ENCODE measurements at regions not wholly inside any gene's neighbourhood (a gene's known extent, or its start where the extent isn't known, plus 50 kb on each side); places are given as distances from the start of the nearest gene placed in this dataset.
"Not testable (repeated sequence)": the region's sequence is repeated elsewhere in the genome, so short reads cannot be mapped to it uniquely, and the experiment has no call there.

- FAIRE-seq (no peak), DNase-seq (ENCODE audit: insufficient read length, low spot score) (no peak)
These were observed 157.1 kb downstream of the PHLDA1 start for GRCh38 chr12:75874441-75874840.

DNA sequence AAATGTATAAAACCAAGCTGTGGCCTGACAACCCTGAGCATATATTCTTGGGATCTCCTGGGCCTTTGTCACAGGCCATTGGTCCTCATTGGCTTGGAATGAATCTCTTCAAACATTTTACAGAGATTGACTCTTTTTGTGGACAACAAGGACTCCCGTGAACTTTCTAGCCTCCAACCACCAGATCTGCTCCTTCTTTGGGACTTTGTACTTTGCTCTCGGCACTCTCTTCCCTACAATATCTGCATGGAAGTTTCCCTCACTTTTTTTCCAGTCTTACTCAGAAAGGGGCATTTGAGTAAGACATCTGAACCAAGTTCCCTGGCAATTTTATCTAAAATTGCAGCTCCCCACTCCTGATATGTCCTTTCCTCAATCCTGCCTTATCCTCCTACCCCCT lies 158.8 kb downstream of the PHLDA1 start:
- DNase-seq (ENCODE audit: insufficient read length, low spot score) (no peak), FAIRE-seq (no peak)

- FAIRE-seq: no peak
- DNase-seq (ENCODE audit: insufficient read length, low spot score): no peak
These were observed 160.7 kb downstream of the PHLDA1 start for GRCh38 chr12:75870878-75871277.

GRCh38 chr12:75868501-75868900 lies 163.1 kb downstream of the PHLDA1 start:
- FAIRE-seq (no peak), DNase-seq (ENCODE audit: insufficient read length, low spot score) (no peak)

DNA sequence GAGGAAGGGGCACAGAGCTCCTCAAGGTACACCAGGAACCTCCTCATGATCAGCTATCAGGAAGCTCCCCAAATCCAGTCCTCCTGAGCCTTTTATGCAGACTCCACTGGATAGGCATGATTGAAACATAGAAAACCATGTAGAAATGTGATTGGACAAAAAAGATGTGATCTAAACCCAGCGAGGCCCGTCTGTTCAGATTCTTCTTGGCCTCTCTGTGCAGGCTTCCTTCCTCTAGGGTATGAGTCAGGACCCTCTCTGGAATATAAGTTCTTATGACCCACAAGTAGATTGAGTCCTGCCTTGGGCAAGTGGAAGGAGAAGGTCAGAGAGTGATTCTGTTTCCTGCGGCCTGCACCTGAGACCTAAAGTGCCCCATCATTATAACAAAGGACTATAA lies 166.3 kb downstream of the PHLDA1 start:
- FAIRE-seq (no peak), DNase-seq (ENCODE audit: insufficient read length, low spot score) (no peak)

DNA sequence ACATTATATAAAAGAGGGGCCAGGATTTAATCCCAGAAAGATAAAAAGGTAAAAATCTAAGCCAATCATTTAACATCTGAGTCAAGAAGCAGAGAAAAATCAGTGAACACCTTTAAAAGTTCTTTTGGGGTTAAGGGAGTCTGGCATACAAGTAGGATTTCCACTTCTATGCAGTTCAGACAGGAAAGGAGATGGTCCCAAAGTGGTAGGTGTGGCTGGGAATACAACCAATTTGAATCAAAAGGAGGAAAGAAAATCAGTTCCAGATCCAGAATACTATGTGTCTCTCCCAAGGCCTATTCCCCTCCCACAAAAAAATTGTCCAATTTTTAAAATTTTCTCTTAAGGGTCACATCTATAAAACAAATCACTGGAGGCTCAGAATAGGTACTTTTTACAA lies 167.4 kb downstream of the PHLDA1 start:
- DNase-seq (ENCODE audit: insufficient read length, low spot score) (no peak), FAIRE-seq (no peak)

DNA sequence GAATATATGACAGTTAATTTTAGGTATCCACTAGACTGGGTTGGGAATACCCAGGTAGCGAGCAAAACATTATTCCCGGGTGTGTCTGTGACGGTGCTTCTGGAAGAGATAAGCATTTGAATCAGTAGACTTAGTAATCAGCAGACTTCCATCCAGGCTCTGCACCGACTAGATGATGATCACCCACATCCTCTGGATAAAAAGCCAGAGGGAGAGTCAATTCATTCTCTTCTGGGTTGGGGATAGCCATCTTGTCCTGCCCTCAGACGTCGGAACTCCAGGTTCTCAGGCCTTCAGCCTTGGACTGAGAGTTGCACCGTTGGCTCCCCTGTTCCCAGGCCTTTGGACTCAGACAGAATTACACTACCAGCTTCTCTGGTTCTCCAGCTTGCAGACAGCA lies 168.0 kb downstream of the PHLDA1 start:
- FAIRE-seq (no peak), DNase-seq (ENCODE audit: insufficient read length, low spot score) (no peak)

DNA sequence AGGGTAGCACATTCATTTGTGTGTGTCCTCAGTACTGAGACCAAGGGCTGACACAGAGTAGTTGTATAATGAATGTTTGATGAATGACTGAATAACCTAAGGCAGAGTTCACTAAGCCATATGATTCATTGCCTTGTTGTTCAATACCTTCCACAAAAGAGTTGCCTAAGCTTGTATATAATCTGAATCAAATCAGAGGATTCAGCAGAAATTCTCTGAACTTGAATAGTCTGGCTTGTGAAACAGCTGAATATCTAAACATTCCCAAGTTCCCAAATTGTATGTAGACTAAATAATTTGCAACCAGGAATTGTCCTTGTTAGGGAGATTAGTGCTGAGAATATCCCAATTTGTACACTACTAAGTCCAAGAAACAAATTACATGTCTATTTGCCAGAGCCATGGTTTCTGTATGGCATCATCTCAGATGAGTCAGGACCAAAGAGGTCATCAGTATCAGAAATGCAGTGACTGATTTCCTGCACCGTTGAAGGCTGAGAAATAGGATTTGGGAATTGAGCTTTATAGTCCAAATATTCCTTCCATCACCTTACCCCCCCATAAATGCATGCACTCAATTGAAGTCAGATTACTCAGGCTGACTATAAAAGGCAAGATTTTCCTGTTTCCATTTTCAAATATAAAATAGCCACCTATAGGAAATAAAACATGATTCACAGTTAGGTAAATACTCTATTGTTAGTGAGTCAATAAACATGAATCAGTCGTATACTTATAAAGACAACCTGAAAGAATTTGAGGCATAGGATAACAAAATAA lies 168.7 kb downstream of the PHLDA1 start:
- FAIRE-seq (no peak), DNase-seq (ENCODE audit: insufficient read length, low spot score) (peak; percentile 34)

DNA sequence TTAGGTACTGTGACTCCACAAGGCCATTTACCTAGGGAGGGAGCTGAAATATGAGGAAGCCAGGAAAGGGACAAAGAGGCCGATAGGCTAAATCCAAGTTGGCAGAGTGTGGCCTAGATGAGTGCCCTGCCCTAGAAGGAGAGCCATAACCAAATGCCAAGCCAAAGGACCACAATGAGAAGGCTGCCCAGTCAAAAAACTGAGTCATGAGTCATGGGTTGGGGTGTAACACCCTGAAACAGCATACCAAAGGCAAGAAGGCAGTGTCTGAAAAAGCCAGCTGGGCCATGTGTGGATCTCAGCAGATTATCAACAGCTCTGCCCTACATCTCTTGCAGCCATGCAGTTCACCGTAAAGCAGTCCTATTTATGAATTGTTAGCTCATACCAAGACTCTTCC lies 171.7 kb downstream of the PHLDA1 start:
- no peak for FAIRE-seq
- no peak for DNase-seq (ENCODE audit: insufficient read length, low spot score)

DNA sequence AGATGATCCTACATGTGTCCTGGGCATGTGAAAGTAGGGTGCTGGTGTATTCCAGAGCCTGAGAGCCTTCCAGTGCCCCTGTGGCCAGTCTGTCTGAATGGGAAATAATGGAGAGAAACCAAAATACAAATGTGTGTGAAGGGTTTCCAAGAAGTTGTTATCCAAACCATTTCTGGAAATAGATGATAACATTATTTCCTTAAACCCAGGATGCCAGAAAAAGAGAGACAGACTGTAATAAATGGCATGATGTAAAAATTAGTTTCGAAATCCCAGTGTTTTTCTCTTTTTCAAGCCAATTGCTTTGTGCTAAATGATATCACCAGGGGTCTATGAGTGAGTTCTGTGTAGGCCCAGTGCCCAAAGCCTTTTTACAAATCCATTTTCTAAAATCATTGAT lies 175.3 kb downstream of the PHLDA1 start:
- DNase-seq (ENCODE audit: insufficient read length, low spot score) (no peak), FAIRE-seq (no peak)

DNA sequence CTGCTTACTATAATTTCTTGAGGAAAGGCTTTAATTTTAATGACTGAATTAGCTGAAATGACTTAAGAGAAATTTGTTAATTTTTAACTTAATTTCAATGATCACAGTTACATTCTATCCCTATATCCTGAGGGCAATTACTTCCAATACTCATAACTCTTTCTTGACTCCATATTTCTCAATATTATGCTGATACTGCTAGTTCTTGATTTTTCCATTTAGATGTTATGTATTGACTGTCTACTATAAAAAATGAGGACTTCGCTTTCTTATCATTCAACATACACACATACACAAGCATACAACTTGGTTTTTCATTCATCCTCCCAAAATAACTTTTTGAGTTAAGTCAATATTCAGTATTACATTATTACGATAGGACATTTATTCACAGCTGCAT lies 176.2 kb downstream of the PHLDA1 start:
- DNase-seq (ENCODE audit: insufficient read length, low spot score) (no peak), FAIRE-seq (no peak)

DNA sequence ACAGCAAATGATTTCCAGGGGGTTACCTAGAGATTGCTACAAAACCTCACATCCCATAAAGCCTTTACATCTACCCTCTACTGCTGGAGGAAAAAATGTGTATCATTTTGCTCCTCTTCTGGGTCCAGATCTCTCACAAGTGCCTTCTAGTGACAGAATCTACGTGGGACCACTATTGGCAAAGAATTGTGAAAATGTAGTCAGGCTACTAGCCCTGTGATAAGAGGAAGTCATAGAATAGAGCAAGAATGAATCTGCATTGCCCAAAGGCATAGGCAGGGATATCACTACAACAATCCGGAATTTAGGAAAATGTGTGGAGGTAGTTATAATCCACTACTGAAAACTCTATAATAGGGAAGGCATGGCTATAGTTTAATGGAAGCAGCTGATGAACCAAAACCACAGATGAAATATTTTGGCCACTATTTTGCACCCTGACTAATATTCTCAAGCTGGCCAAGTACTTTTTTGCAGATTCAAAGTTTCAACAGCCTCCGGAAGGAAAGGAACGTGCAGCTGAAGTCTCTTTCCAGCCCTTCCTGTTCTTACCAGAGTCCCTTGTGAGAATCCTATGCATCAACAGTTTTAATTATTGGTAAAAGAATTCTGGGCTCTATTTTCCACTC lies 176.8 kb downstream of the PHLDA1 start:
- DNase-seq (ENCODE audit: insufficient read length, low spot score) (no peak), FAIRE-seq (no peak)

DNA sequence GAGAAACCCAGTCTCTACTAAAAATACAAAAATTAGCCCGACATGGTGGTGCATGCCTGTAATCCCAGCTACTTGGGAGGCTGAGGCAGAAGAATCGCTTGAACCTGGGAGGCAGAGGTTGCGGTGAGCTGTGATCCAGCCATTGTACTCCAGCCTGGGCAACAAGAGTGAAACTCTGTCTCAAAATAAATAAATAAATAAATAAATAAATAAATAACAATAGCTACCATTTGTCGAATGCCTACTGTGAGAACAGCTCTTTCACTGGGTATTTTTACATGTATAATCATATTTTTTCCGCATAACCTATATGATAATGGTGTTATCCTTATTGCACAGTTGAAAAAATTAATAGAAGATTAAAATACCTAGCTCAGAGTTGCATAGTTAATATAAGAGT lies 177.4 kb downstream of the PHLDA1 start:
- not testable (repeated sequence) for FAIRE-seq

GRCh38 chr12:75853626-75854025 lies 177.9 kb downstream of the PHLDA1 start:
- FAIRE-seq (no peak), DNase-seq (ENCODE audit: insufficient read length, low spot score) (no peak)

More for the DNA sequence above, 177.4 kb downstream of the PHLDA1 start:
- not testable (repeated sequence) for DNase-seq (ENCODE audit: insufficient read length, low spot score)

DNA sequence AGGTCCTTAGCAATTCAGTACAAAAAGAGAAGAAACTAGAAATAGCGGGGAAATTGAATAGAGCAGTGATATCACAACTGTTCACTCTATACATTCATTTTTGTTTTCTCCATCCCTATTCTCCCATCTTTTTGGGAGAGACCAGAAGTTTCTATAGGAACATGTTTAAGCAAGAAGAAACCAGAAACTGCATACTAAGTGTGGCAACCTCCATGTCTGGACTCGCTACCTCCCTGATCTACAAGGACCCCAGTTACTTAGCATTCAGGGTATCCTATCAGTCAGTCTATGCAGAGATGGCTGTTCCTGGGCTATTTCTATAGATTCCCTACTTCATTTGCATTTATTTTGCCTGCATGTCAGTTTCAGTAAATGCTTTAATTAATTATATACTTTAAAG lies 178.6 kb downstream of the PHLDA1 start:
- FAIRE-seq (no peak), DNase-seq (ENCODE audit: insufficient read length, low spot score) (no peak)

DNA sequence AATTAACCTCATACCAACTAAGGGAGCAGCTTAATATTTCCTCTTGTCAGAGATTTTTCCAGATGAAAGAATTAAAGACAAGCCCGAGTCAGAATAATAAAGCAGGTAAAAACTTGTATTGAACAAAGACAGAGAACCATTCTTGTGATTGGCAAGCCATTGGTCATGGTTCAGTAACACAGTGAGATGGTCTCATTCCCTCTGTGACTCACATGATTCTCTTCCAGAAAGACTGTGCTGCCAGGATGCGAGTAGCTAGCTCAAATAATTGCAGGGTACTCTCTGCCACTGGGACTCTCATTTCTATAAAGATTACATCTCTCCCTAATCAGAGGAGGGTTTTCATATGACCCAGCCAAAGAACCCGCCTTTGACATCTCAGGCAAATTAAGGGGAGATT lies 179.4 kb downstream of the PHLDA1 start:
- no peak for DNase-seq (ENCODE audit: insufficient read length, low spot score)
- FAIRE-seq: no peak

GRCh38 chr12:75850721-75851462 lies 180.7 kb downstream of the PHLDA1 start:
- DNase-seq (ENCODE audit: insufficient read length, low spot score): peak; percentile 35
- no peak for FAIRE-seq

GRCh38 chr12:75848961-75849360 lies 182.6 kb downstream of the PHLDA1 start:
- DNase-seq (ENCODE audit: insufficient read length, low spot score): no peak
- no peak for FAIRE-seq

DNA sequence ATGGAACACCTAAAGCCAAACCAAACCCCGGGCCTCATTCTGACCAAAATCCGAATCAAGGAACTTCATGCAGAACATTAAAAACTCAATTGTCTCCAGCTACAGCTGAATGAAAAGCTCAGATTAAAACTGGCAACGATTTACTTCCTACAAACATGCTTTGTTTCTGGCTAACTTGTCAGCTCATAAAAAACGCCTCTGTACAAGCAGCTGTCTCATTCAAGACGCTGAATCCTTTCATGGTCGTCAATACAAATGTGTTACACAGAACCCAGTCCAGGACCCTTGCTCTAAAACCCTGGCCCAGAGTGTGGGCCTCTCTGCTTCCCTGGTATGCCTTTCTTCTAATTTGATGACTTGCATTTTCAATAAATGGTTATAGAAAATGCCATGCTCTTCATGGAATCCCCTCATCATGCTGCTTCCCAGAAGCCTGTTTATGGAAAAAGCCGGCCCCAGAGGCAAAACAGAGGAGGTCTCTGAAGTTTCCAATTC lies 183.1 kb downstream of the PHLDA1 start:
- FAIRE-seq (no peak), DNase-seq (ENCODE audit: insufficient read length, low spot score) (no peak)

- DNase-seq (ENCODE audit: insufficient read length, low spot score): no peak
- no peak for FAIRE-seq
These were observed 185.5 kb downstream of the PHLDA1 start for GRCh38 chr12:75846102-75846501.

- DNase-seq (ENCODE audit: insufficient read length, low spot score) (no peak), FAIRE-seq (no peak)
These were observed 186.6 kb downstream of the PHLDA1 start for GRCh38 chr12:75844985-75845384.

Measured in HTR-8/SVneo (cell line).